ENCODE measurements at regions not wholly inside any gene's neighbourhood (a gene's known extent, or its start where the extent isn't known, plus 50 kb on each side); places are given as distances from the start of the nearest gene placed in this dataset.

DNA sequence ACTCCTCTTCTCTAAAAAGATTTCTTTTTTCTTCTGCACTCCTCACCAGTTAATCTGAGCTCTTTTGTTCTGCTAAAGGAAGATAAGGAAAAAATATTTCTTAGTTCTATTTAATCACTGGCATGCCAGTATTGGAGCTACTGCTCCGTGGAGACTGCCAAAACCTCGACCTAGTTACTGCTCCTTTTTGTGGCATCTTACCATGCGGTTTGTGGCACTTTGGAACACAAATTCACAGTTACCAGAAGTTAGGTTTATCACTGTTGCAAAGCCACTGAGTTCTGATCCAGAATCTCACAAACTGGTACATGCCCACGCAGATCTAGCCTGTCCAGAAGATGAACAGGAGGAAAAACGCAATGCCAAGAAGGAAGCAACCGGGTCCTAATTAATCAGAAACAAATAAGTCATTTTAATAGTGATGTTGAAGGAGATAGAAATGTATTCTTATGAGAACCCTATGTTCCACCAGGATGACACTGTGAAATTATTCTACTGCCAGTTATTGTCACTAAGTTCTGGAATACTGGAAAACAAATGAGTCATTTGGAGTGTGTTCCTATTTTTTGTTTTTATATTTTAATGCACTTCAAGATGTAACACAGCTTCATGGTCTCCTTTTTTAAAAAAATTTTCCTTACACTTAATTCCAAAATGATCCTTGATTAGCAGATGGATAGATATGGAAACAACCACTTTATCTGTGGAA lies 106.7 kb upstream of the GK2 start:
- DNase-seq, result no peak
- H3K4me2 ChIP-seq, result no peak overlapping the region
- H3K4me1 ChIP-seq (ENCODE audit: control insufficient read depth in 1 of 2, insufficient read depth in 2 of 2, low read depth in 1 of 2, low read length in 1 of 2), result no peaks in the 10 kb centered on the region
- no peaks in the 10 kb centered on the region for H3K36me3 ChIP-seq (replicated peaks in 1 of 2; ENCODE audit: control insufficient read depth in 1 of 2, insufficient read depth in 2 of 2, low read length in 1 of 2)
- no peaks in the 10 kb centered on the region for H3K79me2 ChIP-seq (ENCODE audit: insufficient read depth)
- H4K20me1 ChIP-seq (ENCODE audit: insufficient read depth), result no peaks in the 10 kb centered on the region
- no peaks in the 10 kb centered on the region for H3K27me3 ChIP-seq (ENCODE audit: insufficient read depth)
- H3K9ac ChIP-seq, result no peak overlapping the region
- no peak overlapping the region for H3K27ac ChIP-seq (ENCODE audit: low read depth in 2 of 2, low read length in 1 of 2)
- CTCF ChIA-PET, result interaction anchor here (1.1 kb wide), 1 partner anchor 9 kb away, joined by 3 read pairs; no protein-coding TSS in a partner anchor
- TF ChIP-seq, protein P1, sequence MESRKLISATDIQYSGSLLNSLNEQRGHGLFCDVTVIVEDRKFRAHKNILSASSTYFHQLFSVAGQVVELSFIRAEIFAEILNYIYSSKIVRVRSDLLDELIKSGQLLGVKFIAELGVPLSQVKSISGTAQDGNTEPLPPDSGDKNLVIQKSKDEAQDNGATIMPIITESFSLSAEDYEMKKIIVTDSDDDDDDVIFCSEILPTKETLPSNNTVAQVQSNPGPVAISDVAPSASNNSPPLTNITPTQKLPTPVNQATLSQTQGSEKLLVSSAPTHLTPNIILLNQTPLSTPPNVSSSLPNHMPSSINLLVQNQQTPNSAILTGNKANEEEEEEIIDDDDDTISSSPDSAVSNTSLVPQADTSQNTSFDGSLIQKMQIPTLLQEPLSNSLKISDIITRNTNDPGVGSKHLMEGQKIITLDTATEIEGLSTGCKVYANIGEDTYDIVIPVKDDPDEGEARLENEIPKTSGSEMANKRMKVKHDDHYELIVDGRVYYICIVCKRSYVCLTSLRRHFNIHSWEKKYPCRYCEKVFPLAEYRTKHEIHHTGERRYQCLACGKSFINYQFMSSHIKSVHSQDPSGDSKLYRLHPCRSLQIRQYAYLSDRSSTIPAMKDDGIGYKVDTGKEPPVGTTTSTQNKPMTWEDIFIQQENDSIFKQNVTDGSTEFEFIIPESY (IDR thresholded peaks at IDR 0.05; ENCODE audit: borderline replicate concordance, low read depth), result no peak
- TF ChIP-seq GATA2 (CRISPR knock-in tag; IDR thresholded peaks at IDR 0.05), result no peak
- TF ChIP-seq TAF1 (IDR thresholded peaks at IDR 0.05; ENCODE audit: borderline replicate concordance, low read depth, low read length), result no peak
- TF ChIP-seq RCOR1 (IDR thresholded peaks at IDR 0.05; ENCODE audit: low read length), result no peak
- no peak for TF ChIP-seq EZH2phosphoT487 (IDR thresholded peaks at IDR 0.05; ENCODE audit: borderline replicate concordance, low read depth)
- TF ChIP-seq, protein P2, sequence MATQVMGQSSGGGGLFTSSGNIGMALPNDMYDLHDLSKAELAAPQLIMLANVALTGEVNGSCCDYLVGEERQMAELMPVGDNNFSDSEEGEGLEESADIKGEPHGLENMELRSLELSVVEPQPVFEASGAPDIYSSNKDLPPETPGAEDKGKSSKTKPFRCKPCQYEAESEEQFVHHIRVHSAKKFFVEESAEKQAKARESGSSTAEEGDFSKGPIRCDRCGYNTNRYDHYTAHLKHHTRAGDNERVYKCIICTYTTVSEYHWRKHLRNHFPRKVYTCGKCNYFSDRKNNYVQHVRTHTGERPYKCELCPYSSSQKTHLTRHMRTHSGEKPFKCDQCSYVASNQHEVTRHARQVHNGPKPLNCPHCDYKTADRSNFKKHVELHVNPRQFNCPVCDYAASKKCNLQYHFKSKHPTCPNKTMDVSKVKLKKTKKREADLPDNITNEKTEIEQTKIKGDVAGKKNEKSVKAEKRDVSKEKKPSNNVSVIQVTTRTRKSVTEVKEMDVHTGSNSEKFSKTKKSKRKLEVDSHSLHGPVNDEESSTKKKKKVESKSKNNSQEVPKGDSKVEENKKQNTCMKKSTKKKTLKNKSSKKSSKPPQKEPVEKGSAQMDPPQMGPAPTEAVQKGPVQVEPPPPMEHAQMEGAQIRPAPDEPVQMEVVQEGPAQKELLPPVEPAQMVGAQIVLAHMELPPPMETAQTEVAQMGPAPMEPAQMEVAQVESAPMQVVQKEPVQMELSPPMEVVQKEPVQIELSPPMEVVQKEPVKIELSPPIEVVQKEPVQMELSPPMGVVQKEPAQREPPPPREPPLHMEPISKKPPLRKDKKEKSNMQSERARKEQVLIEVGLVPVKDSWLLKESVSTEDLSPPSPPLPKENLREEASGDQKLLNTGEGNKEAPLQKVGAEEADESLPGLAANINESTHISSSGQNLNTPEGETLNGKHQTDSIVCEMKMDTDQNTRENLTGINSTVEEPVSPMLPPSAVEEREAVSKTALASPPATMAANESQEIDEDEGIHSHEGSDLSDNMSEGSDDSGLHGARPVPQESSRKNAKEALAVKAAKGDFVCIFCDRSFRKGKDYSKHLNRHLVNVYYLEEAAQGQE (IDR thresholded peaks at IDR 0.05; ENCODE audit: low read depth, low read length), result no peak
- no peak for TF ChIP-seq NRF1 (IDR thresholded peaks at IDR 0.05; ENCODE audit: low read depth, low read length)
- TF ChIP-seq MXI1 (IDR thresholded peaks at IDR 0.05; ENCODE audit: low read depth, low read length), result no peak
- no peak for TF ChIP-seq FOXJ3 (CRISPR knock-in tag; IDR thresholded peaks at IDR 0.05)
- TF ChIP-seq FOXM1 (IDR thresholded peaks at IDR 0.05; ENCODE audit: low read depth), result no peak
- no peak for TF ChIP-seq MEF2A (IDR thresholded peaks at IDR 0.05; ENCODE audit: borderline replicate concordance, low read depth)
- no peak for TF ChIP-seq SIN3A (IDR thresholded peaks at IDR 0.05; ENCODE audit: borderline replicate concordance, low read depth, low read length)
- TF ChIP-seq, protein P3, sequence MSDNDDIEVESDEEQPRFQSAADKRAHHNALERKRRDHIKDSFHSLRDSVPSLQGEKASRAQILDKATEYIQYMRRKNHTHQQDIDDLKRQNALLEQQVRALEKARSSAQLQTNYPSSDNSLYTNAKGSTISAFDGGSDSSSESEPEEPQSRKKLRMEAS (IDR thresholded peaks at IDR 0.05; ENCODE audit: low read depth), result no peak
- TF ChIP-seq ELF1 (IDR thresholded peaks at IDR 0.05), result no peak
- TF ChIP-seq CHD2 (IDR thresholded peaks at IDR 0.05; ENCODE audit: low read length, partially characterized antibody), result no peak
- TF ChIP-seq NFIC (IDR thresholded peaks at IDR 0.05; ENCODE audit: borderline replicate concordance), result no peak
- no peak for TF ChIP-seq TCF12 (IDR thresholded peaks at IDR 0.05)
- no peak for TF ChIP-seq JUND (IDR thresholded peaks at IDR 0.05)
- no peak for TF ChIP-seq RAD21 (IDR thresholded peaks at IDR 0.05; ENCODE audit: low read length)
- TF ChIP-seq, protein P4, sequence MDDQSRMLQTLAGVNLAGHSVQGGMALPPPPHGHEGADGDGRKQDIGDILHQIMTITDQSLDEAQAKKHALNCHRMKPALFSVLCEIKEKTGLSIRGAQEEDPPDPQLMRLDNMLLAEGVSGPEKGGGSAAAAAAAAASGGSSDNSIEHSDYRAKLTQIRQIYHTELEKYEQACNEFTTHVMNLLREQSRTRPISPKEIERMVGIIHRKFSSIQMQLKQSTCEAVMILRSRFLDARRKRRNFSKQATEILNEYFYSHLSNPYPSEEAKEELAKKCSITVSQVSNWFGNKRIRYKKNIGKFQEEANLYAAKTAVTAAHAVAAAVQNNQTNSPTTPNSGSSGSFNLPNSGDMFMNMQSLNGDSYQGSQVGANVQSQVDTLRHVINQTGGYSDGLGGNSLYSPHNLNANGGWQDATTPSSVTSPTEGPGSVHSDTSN (IDR thresholded peaks at IDR 0.05), result no peak
- no peak overlapping the region for H3K4me3 ChIP-seq (ENCODE audit: low read depth in 2 of 2, low read length in 1 of 2)
- no peaks in the 10 kb centered on the region for H3K9me3 ChIP-seq
- H3K9me2 ChIP-seq, result no peaks in the 10 kb centered on the region
- WGBS (ENCODE audit: low lambda C conversion rate), result 47% methylated on average over 6 of the region's 6 CpGs
- H3F3A ChIP-seq (replicated peaks; ENCODE audit: insufficient read depth), result no peaks in the 10 kb centered on the region
- POLR2A ChIA-PET, result no interaction called here
- H2AFZ ChIP-seq (ENCODE audit: low read depth), result no peak overlapping the region

All from SK-N-SH (cell line).